DMS53 (cell line): ENCODE measurements at regions not wholly inside any gene's neighbourhood (a gene's known extent, or its start where the extent isn't known, plus 50 kb on each side); places are given as distances from the start of the nearest gene placed in this dataset.

Experiments
- DNase-seq: peaks from one replicate; lab custom pipeline; 2025; lab: John Stamatoyannopoulos, UW

DNA sequence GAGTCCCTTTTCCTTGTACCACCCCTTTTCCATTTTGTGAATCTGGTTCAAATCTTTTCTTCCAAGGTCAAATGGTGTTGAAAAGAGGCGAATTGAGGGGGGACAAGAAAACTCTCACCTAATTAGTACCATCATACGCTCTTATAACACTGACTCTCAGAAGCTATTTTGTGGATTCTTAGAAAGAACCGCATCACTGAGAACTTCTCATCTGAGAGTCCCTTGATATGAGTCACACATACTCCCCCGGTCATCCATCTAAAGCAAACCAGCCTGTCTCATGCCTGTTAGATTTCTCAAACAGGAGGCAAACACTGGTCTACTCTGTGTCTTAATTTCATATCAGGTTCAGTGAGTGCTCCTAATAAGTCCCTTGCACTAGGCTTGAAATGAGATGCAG is 76.5 kb upstream of the SPRED1 start:
- DNase-seq, result peak; percentile 44

DNA sequence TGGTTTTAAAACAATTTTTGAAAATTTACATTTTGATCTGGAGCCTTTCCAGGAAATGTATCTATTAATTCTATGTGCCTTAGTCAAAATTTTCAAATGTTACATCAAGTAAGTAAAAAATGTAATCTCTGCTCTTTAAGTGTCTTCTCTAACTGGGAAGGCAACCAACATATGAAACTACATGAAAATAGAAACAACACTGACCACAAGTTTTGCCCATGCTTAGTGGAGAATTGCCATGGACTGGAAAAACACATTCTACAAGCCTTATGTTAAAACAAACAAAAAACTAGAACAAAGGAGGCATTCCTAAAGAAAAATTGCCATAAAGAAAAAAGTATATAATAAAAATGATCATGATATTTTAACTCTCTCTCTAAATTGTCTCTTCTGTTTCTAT is 75.9 kb upstream of the SPRED1 start:
- DNase-seq, result no peak

DNA sequence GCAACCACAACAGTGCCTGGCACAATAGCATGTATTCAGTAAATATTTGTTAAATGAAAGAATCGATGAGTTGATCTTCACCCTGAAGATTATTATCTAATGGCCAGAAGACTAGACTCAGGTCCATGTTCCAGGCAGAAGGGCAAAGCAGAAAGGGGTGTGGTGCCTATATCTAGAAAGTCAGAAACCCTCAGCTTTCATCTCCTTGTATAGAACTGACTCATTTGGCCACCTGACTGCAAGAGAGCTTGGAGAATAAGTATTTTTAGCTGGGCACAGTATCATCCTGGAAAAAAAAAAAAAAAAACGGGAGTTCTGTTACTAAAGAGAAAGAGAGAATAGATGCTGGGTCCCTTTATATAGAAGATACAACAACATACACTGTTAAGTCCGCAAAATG is 69.7 kb upstream of the SPRED1 start:
- peak; percentile 39 for DNase-seq

DNA sequence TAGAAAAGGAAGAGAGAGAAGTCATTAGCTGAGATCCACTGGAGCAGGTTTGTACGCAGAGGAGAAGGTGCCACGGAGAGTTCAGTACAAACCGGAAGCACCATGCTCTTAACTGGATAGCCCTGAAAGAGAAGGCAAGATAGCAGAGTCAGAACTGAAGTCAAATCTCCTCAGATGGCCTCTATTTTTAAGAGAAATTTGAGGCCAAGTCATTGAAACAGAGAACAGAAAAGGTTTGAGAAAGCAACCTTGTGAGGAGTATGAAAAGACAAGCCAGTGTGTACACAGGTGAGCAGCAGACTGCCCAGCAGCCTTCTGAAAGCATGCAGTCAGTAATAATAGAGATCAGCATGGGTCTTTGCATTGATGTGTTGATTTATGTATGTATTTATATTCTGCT is 66.1 kb upstream of the SPRED1 start:
- peak; percentile 63 for DNase-seq

DNA sequence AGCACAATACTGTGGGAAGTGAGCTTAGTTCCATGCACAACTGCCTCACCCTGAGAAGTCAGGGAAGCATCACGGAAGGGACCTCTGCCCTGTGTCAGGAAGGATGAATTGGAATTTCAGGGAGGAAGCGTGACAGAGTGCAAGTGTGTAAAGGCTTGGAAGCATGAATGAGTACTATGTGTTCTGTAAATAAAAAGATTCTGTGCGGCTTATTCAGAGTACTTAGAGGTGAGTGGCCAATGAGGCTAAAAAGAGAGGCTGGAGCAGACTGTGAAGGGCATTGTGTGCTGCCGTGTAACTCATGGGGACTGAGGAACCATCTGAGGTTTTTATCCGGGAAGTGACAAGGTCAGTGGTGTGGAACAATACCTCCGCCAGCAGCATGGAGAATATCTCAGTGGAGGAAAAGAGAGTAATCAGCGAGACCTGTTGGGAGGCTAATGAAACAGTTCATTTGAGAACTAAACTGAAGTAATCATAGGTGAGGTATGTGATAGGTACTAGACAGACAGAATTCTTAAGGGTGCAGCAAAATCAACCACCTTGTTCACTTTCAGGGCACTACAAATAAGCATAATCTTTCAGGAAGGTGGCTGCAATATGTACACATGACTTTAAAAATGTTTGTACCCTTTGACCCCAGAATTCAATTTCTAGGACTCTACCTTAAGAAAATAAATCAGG is 64.9 kb upstream of the SPRED1 start:
- peak; percentile 76 for DNase-seq

DNA sequence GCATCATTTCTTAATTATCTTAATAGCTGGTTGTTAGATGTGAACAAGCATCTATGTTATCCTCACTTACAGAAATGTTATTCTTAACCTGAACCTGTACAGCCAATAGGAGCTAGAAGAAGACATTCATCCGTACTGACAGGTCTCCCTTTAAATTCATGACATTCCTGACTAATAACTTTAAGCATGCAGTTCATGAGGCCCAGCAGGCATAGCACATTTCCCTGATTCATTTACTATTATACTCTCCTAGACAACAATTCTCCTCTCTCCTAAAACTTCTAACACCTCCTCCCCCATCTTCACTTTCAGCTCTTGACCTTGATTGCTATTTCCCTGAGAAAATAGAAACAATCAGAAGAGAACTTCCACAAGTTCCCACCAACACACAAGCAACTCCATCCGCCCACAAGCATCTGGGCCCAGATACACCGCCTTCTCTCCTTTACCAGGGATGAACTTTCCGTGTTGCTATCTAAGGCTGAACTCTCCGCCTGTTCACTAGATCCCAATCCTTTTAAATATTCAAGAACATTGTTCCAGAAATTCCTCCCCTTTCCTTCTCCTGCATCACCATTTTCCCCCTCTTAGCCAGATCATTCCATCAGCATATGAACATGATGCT is 62.9 kb upstream of the SPRED1 start:
- DNase-seq, result no peak

DNA sequence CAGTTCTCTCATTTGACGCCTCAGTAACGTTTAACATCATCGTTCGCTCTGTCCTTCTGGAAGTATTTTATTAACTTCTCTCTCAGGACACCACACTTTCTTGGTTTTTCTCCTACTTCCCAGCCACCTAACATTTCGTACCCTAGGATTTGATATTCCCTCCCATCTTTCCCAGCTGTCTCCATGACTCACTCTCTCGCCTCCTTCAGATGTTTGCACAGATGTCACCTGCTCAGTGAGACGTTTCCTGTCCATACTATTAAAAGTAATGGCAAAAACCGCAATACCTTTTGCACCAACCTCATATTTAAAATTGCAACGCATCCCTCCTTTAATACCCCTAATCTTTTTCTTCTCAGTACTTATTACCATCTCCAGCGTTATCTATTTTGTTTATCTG is 62.1 kb upstream of the SPRED1 start:
- DNase-seq, result peak; percentile 94

DNA sequence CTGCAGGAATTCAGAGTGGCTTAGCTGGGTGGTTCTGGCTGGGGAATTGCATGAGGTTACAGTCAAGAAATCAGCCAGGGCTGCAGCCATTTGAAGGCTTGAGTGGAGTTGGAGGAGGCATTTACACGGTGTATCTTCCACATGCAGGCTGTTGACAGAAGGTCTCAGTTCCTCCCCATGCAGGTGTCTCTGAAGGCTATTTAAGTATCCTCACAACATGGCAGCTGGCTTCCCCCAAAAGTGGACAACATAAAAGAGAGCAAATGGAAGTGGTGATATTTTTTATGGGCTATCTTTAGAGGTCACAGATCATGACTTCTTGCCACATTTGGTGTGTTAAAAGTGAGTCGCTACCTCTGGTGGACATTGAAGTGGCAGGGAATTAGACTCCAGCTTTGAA is 60.1 kb upstream of the SPRED1 start:
- DNase-seq, result peak; percentile 24

DNA sequence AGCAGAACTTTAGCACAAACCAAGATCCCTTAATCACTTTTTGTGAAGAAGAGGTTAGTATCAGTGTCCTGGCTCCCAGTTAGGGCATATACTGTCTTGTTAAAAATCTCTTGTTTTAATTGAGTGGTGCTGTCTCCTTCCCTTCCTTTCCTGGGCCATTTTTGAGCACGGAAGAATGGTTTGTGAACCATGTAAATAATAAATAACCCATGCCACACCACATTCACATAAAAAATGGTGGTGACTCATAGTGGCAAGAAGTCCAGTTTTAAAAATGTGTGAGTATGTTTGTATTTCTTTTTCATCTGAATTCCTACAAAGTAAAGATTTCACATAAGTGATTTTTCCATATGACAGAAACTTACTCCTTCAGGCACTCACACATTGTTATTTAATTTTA is 59.1 kb upstream of the SPRED1 start:
- DNase-seq, result peak; percentile 21

DNA sequence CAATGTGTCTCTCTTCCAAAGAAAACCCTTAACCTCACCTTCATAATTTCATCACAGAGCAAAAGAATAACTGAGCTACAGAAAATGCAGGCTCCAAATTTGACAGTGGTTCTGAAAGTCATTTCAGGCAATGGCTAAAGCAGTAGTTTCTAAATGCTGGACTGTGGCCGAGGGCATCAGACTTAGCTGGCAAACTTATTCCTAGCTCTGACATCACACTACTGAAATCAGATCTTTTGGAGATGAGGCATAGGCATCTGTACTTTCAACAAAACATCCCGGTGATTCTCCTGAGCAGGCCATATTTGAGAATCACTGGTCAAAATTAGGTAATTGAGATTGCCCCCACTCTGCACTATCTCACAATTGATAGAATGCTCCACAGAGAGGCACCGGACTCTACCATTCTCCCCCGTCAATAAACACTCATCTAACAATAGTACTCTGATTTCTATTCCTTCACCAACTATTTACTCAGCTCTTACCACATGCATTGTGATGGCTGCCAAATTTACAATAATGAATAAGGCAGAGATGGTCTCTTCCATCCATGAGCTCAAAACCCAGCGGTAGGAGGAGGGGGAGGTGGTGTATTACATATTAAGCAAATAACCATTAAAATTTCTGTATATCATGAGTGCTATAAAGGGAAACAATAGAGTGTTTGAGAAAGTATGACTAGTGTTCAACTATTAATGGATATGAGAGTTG is 57.3 kb upstream of the SPRED1 start:
- DNase-seq, result peak; percentile 24

DNA sequence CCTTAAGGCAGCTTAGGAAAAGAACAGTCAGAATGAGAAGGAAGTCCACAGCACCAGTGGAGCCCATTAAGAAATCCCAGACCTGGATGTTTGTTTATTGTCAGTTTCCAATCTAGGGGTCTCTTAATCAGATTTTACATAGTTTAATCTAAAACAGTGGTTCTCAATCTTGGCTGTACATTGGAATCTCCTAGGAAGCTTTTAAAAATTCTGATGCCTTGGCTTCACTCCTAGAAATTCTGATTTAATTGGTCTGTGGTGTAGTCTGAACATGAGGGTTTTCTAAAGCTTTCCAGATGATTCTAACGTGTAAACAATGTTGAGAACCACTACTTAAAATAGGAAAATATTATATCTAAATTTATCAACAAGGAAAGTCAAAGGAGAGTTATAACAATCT is 56.6 kb upstream of the SPRED1 start:
- no peak for DNase-seq

DNA sequence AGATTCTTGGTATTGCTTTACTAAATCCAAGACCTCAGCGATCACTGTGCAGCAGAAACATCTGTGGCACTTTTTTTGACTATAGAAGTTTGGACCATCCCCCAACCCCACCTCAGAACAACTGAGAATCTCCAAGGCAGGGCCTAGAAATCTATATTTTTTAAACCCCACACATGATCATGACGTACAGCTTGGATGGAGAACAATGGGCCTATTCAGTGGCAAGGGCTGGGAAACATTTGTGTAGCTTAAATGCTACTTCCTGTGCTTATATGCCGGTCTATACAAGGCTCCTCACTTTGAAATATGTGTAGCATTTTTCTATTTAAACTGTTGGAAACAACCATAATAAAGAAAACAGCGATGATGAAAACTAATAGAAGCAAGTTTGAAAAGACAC is 55.1 kb upstream of the SPRED1 start:
- DNase-seq, result no peak

DNA sequence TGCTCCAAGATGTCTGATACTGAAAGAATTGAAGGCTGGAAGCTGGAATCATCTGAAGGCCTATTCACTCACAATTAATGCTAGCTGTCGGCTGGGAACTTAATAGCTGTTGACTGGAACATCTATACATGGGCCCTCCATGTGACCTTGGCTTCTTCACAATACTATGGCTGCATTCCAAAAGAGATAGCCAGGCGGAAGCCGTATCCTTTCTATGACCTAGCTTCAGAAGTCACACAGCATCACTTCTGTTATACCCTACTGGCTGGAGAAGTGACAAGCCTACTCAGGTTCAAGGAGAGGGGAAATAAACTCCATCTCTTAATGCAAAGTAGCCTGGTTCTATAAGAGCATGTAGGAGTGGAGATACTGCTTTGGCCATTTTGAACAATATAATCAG is 50.9 kb upstream of the SPRED1 start:
- DNase-seq, result no peak

DNA sequence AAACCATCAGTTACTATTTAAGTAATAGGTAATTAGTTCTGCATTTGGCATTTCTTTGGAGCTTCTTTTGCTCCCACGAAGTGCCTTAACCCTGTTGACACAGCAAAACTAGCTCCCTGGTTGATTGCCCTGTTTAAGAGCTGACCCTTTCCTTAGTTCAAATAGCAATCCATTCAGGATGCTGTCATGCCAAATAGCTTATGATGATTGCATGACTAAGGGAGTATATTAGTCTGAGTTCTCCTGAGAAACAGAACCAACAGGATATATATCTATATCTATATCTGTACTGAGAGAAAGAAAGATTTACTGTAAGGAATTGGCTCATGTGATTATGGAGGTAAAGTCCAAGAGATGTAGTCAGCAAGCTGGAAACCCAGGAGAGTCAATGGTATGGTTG is 50.3 kb upstream of the SPRED1 start:
- DNase-seq, result no peak
